ENCODE measurements at regions not wholly inside any gene's neighbourhood (a gene's known extent, or its start where the extent isn't known, plus 50 kb on each side); places are given as distances from the start of the nearest gene placed in this dataset.
A peak's percentile ranks its signal among the peaks of the same experiment; 100 is the strongest.

GRCh38 chr5:173767574-173768266, 120.4 kb upstream of the CPEB4 start:
- DNase-seq, result no peak

- DNase-seq, result no peak
These were observed 119.8 kb upstream of the CPEB4 start for GRCh38 chr5:173768267-173768806.

DNA sequence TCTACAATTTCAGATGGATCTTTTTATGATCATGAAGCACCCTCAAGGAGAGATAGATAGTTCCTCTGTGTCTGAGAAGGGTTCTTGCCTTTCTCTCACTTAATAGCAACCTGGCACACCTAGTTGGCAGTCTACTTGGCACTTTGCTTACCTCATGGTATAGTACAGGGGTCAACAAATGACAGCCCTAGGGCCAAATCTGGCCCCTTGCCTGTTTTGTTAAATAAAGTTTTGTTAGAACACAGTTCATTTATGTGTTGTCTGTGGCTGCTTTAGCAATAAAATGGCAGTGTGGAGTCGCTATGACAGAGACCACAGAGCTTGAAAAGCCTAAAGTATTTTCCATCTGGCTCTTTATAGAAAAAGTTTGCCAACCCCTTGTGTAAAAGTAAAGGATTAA, 119.3 kb upstream of the CPEB4 start:
- DNase-seq, result no peak

DNA sequence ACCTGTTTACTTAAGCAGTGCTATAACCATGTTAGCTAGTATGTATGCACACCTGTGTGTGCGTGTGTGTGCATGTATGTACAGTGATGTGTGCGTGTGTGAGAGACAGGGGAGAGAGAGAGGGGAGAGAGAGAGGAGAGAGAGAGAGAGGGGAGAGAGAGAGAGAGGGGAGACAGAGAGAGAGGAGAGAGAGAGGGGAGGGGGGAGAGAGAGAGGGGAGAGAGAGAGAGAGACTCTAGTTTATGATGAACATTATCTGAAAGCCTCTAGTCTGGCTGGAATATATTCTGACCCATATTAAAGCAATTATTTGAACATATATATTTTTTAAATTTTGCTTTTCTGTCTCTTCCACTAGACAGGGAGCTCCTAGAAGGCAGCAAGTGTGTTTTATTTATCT, 117.5 kb upstream of the CPEB4 start:
- DNase-seq, result no peak

GRCh38 chr5:173771121-173771724, 116.9 kb upstream of the CPEB4 start:
- no peak for DNase-seq

DNA sequence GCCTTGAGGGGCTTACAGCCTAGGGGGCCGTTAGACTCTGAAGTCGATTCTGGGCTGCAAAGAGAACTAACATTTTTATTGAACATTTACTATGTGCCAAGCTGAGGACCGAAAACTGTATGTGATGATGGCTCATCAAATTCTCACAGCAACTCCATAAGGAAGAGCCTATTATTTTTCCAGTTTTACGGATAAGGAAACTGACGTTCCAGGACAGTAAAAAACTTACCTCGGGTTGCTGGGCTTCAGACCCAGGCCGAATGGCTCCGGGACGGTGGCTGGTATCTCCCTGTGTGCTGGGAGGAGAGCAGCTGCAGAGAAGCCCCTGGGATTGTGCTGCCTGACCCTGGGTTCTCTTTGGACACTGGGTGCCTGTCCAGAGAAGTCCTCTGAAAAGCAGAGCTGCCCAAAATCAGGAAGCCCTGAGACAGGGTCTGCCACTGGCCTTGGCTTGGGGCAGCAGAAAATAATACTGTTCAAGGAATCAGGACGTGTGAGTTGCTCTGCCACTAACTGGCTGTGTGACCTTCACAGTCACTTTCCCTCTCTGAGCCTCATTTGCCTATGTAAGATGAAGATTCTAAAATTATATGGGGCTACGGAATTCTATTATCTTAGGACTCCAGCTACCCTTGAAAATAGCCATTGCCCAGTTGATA, 116.3 kb upstream of the CPEB4 start:
- no peak for DNase-seq

DNA sequence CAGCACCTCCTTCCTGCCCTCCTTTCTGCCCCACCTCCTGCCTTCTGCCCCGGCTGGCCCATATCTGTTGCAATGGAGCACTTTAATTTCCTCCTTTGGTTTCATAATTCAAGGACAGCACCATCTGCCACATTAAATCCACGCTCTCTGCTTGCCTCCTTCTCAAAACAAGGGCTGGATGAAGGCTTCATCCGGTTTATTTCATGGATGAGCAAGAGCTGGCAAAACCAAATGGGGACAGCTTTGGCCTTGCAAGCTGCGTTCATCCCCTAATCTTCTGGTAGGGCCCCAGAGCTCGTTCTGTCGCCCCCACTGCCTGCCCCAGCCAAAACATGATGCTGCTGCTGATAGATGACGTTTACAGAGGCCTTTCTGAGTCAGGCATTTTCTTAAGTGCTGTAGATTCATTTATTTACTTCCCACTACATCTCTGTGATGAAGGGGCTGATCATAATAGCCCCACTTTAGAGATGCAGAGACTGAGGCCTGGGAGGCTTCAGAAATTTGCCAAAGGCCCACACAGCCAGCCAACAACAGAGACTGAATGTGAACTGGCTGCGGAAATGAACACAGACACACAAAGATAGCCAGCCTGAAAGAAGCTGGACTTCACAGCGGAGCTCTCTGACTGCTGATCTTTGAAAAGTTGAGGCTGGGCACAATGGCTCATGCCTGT, 115.6 kb upstream of the CPEB4 start:
- DNase-seq, result no peak

DNA sequence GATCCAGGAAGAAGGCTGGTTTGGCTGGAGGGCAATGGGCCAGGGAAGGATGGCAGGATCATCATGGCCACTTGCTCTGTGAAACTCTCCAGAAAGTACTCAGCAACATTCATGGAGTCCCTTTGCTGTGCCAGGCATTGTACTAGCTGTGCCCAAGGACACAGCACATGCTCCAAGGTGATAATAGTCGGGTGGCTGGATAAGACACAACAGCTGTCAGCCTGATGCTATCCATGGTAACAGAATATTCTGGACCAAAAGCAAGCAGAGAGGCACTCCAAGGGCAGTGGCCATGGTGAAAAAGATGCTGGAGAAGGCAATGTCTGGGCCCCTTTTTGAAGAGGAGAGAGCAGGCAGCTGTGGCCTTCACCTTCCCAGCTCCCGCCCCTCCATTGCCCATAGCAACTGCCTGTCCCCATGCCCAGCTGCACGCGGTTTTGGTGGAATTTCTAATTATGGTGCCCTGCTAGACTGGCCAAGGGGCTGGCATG, 113.8 kb upstream of the CPEB4 start:
- no peak for DNase-seq

GRCh38 chr5:173775261-173776197, 112.6 kb upstream of the CPEB4 start:
- DNase-seq, result no peak

- no peak for DNase-seq
These were observed 111.0 kb upstream of the CPEB4 start for GRCh38 chr5:173777149-173777548.

DNA sequence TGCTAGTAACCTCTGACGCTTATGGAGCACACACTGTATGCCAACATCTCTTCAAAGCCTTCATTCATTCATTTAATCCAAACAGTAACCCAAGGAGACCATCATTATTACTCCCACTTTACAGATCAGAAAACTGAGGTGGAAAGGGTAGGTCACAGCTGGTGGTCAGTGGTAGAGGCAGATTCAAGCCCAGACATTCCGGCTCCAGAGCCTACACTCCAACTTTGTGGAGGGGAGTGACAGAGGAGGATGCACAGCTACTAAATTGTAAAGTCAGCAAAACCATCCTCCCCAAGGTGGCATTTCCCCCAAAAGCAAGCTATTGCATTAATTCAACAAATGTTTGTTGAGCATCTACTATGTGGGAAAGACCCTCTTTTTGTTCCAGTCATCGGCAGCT, 110.5 kb upstream of the CPEB4 start:
- DNase-seq, result no peak

DNA sequence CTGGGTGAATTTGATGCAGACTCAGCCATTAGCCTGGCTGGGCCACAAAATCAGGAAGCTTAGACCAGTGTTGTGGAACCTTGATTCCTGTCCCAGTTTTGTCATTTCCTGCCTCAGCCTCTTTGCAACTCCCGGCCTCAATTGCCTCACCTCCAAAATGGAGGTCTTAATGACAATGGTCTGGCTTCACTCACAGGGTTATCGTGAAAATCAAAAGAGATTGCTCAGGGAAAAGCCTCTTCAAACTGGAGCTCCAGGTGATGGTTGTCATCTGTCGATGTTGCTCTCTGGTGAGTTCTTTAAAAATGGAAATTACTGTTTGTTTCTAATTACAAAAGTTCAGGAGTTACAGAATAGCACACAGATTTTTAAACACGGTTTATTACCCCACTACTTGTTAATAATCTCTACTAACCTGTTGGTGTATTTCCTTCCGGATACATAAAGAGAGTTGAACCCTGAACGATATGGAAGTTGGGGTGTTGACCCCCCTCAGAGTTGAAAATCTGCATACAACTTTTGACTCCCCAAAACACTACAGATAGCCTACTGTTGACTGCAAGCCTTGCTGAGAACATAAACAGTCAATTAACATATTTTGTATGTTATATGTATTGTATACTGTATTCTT, 109.9 kb upstream of the CPEB4 start:
- no peak for DNase-seq

DNA sequence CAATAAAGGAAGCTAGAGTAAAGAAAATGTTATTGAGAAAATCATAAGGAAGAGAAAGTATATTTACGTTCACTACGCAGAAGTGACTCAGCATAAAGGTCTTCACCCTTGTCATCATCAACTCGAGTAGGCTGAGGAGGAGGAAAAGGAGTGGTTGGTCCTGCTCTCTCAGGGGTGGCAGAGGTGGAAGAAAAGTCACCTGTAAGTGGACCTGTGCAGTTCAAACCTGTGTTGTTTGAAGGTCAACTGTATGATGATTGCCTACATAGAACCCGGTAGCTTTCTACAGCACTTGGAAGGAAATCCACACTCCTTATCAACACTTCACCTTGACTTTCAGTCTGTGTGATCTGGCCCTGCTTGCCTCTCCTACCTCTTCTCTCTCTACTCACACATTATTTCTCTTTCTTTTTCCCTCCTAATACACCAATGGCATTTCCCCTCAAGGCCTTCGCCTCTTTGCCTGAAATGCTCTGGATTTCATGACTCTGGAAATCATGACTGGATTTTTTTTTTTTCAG, 109.3 kb upstream of the CPEB4 start:
- DNase-seq, result peak; percentile 39

DNA sequence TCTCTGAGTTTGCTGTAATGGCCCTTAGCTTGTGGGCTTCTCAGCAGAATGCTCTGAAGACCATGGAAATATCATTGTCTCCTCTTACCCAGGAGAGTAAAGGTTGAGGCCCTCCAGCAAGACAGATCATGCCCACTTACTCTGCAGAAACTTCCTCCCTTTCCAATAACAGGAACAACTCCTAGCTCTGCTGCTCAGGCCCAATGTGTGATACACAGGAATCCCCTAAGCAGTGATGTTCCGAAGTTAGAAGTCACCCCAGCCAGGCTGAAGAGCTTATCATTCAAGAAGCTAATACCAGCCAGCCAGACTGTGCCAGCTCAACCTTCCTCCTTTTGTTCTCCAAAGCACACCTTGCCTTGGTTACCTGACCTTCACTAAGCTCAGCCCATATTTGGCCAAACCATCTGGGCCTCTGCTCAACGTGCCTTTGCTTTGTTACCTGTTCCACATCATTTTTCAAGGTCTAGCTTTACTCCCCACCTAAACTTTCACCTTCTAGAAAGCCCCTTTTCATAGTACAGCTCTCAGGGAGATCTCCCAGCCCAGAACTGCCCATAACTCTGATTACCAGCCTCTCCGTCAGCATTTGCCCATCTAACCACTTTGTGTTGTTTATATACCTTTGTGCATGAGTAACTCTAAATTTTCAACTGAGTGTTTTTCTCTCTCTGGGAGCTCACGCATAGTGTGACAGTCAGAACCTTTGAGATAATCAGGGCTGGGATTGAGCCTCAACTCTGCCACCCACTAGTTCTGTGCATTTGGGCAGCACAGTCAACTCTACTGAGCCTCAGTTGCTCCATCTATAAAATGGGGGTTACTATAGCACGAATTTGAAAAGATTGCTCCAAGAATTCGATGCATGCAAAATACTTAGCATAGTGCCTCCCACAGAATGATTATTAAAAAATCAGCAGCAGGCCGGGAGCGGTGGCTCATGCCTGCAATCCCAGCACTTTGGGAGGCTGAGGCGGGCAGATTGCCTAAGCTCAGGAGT, 107.6 kb upstream of the CPEB4 start:
- peak; percentile 37 for DNase-seq

- DNase-seq, result no peak
These were observed 106.7 kb upstream of the CPEB4 start for GRCh38 chr5:173781432-173781815.

DNA sequence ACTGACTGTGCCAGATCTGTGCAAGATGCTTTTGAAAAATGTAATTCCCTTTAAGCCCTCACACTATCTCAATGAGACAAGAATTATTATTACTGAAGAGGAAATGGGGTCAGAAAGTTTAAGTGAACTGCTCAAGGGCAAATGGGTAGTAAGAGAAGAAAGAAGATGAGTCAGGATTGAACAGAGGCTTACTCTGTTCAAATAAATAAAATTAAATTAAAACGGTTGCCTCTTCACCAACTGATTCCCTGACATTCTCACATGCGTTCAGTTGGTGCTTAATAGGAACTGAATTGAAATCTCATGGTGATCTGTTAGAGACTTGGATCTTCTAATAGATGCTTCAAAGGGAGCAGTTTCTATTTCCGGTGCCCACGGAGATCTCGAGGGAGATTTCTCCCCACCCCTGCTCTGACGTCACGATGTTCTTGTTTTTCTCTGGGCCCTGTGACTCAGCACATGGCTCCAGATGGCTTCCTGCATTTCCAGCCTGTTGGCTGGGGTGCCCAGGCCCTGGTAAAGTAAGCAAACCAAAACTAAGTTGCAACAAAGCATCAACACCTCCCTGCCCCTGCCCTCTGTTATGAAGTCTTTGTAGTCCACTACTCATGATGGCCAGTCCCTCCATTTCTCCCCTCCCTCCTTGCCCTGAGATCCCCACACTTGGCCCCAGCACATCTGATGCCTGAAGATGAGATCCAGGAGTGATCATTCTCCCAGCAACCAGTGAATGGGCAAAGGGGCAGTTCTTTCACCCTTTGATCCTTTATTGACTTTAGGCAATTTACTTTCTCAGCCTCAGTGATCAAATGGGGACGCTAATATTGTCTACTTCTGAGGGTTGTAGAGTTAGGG, 106.1 kb upstream of the CPEB4 start:
- DNase-seq, result peak; percentile 93

DNA sequence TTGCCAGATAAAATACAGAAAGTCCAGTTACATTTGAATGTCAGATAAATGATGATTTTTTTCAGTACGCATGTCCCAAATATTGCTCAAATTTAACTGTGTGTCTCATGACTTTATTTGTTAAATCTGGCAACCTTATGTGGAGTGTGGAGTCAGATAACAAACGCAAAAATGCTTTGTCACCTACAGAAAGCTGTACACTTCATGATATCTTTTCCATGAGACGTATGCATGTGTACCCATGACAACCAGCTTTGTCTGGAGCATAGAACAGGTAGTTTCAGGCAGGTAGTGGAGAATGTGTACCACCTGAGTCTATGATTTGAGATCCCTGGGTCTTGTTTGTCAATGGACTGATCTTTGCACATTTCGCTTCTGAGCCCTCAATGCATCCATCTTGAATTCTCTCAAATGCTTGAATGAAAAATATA, 105.5 kb upstream of the CPEB4 start:
- DNase-seq, result peak; percentile 81

DNA sequence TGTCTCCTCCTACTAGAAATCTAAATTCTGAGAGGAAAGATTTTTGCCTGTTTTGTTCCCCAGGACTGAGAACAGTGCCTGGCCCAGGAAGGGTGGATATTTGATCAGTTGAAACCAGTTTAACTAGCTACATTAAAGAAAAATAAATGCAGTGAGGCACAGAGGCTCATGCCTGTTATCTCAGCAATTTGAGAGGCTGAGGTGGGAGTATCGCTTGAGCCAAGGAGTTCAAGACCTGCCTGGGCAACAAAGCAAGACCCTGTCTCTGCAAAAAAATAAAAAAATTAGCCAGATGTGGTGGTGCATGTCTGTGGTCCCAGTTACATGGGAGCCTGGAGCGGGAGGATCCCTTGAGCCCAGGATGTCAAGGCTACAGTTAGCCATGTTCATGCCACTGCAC, 104.8 kb upstream of the CPEB4 start:
- DNase-seq, result peak; percentile 47

GRCh38 chr5:173785400-173785799, 102.7 kb upstream of the CPEB4 start:
- peak; percentile 67 for DNase-seq
